Panc1 (cell line): ENCODE measurements at regions not wholly inside any gene's neighbourhood (a gene's known extent, or its start where the extent isn't known, plus 50 kb on each side); places are given as distances from the start of the nearest gene placed in this dataset.
"Not testable (repeated sequence)": the region's sequence is repeated elsewhere in the genome, so short reads cannot be mapped to it uniquely, and the experiment has no call there.

Experiments used
- ATAC-seq: fragments of 200-7000 bp; cut with Tn5 transposase; 2 replicates; pipeline ENCODE4 v1.9.1; 2020; ENCODE audit warnings: mild to moderate bottlenecking, moderate library complexity
- BruUV-seq: library from RNA; stranded (reverse); fragments of 400-500 nt; replicated peaks from 2 replicates; lab custom pipeline; 2021; lab: Mats Ljungman, UMichigan
- CTCF ChIA-PET: fragments of 300-600 bp; sonication (Branson Sonifier 250); formaldehyde crosslinking; loops from one replicate; lab custom pipeline; 2022; ENCODE audit warnings: antibody characterized with exemption; lab: Charles Lee
- POLR2A ChIA-PET: fragments of 300-600 bp; sonication (Branson Sonifier 250); formaldehyde crosslinking; loops from one replicate; lab custom pipeline; 2022; ENCODE audit warnings: antibody characterized with exemption; lab: Charles Lee
- DNase-seq: peaks from one replicate; pipeline ENCODE4 v3.0.0-alpha.2; 2010; ENCODE audit warnings: low read depth, low spot score
- H3K27ac ChIP-seq: 2 replicates; pipeline ENCODE4 v1.5.1; 2011; ENCODE audit warnings: mild to moderate bottlenecking, low read length, inconsistent platforms
- H3K27me3 ChIP-seq: fragments of 200-500 bp; sonication (Bioruptor generic); 2 replicates; pipeline ENCODE4 v1.6.0; 2014; ENCODE audit warnings: low read length, inconsistent platforms; ENCODE audit not compliant: control insufficient read depth, insufficient read depth
- H3K36me3 ChIP-seq: fragments of 200-500 bp; sonication (Bioruptor generic); 2 replicates; pipeline ENCODE4 v1.5.1; 2014; ENCODE audit warnings: inconsistent platforms, mild to moderate bottlenecking, low read length, moderate library complexity; ENCODE audit not compliant: control insufficient read depth, insufficient read depth
- H3K4me1 ChIP-seq: 2 replicates; pipeline ENCODE4 v1.5.1; 2011; ENCODE audit warnings: inconsistent platforms, mild to moderate bottlenecking, low read length, moderate library complexity; ENCODE audit not compliant: control insufficient read depth, insufficient read depth
- H3K4me3 ChIP-seq, 2 experiments: 2 replicates each; pipeline ENCODE4 v1.5.1; 2011 to 2012; ENCODE audit warnings: low read depth in 2 of 2, low read length in 2 of 2, mild to moderate bottlenecking in 2 of 2, inconsistent platforms in 1 of 2, moderate library complexity in 1 of 2
- H3K9me3 ChIP-seq: fragments of 200-500 bp; sonication (Bioruptor generic); 2 replicates; pipeline ENCODE4 v1.5.1; 2014; ENCODE audit warnings: low read depth, mild to moderate bottlenecking, inconsistent platforms, low read length, moderate library complexity; ENCODE audit not compliant: control insufficient read depth, insufficient read depth
- POLR2AphosphoS5 ChIP-seq: IDR thresholded peaks from 2 replicates; pipeline ENCODE4 v1.6.1; 2012; ENCODE audit warnings: mild to moderate bottlenecking, low read depth, low read length, moderate library complexity
- SIN3A ChIP-seq: IDR thresholded peaks from 2 replicates; pipeline ENCODE4 v1.6.1; 2012; ENCODE audit warnings: low read depth, mild to moderate bottlenecking, low read length, moderate library complexity, borderline replicate concordance; ENCODE audit not compliant: insufficient read depth
- TCF7L2 ChIP-seq: IDR thresholded peaks from 2 replicates; pipeline ENCODE4 v1.6.1; 2011; ENCODE audit warnings: mild to moderate bottlenecking, low read depth, low read length, inconsistent platforms
- in situ Hi-C: cut with HindIII; loops from 2 replicates; pipeline ENCODE4 v1.10.0; 2016; ENCODE audit warnings: low sequenced_read_pairs, low pct_unique_long_range_greater_than_20kb
- intact Hi-C: fragments of 100-400 bp; cut with micrococcal nuclease; formaldehyde crosslinking; loops from one replicate; pipeline ENCODE4 v1.10.0; 2022; ENCODE audit not compliant: unreplicated experiment
- TF ChIP-seq, protein P1 (sequence below): fragments of 450-650 bp; IDR thresholded peaks from 2 replicates; pipeline ENCODE4 v1.5.1; 2017; ENCODE audit warnings: mild to moderate bottlenecking
- TF ChIP-seq, protein P2 (sequence below), 2 experiments: IDR thresholded peaks; 2 replicates each; pipeline ENCODE4 v1.6.1; 2011 to 2012; ENCODE audit warnings: low read depth in 2 of 2, control low read depth in 1 of 2, low read length in 1 of 2, mild to moderate bottlenecking in 1 of 2, moderate library complexity in 1 of 2; ENCODE audit not compliant: insufficient read depth in 1 of 2

DNA sequence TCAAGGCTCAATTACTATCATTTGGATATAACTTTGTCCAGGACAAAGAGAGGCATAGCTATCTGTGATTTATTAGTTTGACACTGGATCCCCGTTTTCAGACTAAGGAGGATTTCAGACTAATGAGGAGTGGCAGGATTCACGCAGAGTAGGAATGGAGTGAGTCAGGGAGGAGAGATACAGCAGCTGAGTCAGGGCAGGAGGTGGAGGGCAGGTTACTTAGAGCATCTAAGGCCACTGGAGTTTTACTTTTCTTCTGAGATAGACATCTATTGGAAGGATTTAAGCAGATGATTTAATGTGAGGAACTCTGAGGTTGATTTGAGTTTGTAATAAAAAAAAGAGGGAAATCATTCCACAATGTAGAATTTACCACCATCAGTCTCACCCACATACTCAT, 110.6 kb downstream of the RPIA start:
- in situ Hi-C loops, CTCF ChIA-PET, H3K27me3 ChIP-seq, H3K9me3 ChIP-seq, H3K4me3 ChIP-seq, BruUV-seq, POLR2A ChIA-PET, H3K4me1 ChIP-seq, H3K36me3 ChIP-seq, DNase-seq, ATAC-seq, H3K27ac ChIP-seq, intact Hi-C loops: not testable (repeated sequence)

DNA sequence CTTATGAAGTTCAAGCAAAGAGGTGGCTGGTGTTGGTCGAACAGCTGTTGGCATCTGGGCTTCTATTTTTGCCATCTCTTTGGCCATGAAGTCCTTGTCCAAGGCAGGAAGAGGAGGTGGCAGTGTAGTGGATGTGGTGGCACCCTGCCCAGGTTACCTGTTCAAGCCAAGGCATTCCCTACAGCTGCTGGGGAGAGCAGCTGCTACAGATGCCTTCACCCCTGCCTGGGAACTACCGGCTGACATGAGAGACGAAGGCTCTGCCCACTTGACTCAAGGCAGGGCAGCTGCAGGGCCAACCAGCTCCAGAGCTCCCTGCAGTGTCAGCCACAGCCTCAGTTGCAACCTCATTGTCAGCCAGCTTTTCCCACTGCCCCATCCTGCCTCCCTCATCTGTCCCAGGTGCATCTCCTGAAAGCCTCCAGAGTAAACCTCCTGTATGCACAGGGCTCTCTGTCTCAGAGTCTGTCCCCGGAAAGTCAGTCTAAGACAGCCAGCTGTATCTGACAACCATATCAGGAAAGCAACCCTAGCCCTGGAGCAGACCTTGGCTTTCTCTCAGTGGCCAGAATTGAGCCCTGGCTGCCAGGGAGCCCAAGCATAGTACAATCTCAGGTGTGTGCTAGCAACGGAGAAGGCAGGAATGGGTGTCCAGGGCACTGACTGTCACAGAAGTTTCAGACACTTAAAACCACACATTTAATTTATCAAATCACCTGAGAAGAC, 115.9 kb downstream of the RPIA start:
- Histone ChIP-seq H3K36me3 (no peaks in the 10 kb centered on the region), H3K27me3 (no peaks in the 10 kb centered on the region; the same call in 1 of the 2 replicates), H3K27ac (no peak overlapping the region), H3K4me1 (no peaks in the 10 kb centered on the region), H3K4me3 (no peak overlapping the region), H3K9me3 (no peaks in the 10 kb centered on the region)
- ChIA-PET POLR2A (no interaction called here), CTCF (no interaction called here)
- no peak for DNase-seq
- ATAC-seq = no peak
- in situ Hi-C loops (no loop called here), intact Hi-C loops (no loop called here)
- no TSS peak for BruUV-seq
- TF ChIP-seq TCF7L2 (no peak), SIN3A (no peak), POLR2AphosphoS5 (no peak)
- TF ChIP-seq, protein P1, sequence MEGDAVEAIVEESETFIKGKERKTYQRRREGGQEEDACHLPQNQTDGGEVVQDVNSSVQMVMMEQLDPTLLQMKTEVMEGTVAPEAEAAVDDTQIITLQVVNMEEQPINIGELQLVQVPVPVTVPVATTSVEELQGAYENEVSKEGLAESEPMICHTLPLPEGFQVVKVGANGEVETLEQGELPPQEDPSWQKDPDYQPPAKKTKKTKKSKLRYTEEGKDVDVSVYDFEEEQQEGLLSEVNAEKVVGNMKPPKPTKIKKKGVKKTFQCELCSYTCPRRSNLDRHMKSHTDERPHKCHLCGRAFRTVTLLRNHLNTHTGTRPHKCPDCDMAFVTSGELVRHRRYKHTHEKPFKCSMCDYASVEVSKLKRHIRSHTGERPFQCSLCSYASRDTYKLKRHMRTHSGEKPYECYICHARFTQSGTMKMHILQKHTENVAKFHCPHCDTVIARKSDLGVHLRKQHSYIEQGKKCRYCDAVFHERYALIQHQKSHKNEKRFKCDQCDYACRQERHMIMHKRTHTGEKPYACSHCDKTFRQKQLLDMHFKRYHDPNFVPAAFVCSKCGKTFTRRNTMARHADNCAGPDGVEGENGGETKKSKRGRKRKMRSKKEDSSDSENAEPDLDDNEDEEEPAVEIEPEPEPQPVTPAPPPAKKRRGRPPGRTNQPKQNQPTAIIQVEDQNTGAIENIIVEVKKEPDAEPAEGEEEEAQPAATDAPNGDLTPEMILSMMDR = no peak
- TF ChIP-seq, protein P2, sequence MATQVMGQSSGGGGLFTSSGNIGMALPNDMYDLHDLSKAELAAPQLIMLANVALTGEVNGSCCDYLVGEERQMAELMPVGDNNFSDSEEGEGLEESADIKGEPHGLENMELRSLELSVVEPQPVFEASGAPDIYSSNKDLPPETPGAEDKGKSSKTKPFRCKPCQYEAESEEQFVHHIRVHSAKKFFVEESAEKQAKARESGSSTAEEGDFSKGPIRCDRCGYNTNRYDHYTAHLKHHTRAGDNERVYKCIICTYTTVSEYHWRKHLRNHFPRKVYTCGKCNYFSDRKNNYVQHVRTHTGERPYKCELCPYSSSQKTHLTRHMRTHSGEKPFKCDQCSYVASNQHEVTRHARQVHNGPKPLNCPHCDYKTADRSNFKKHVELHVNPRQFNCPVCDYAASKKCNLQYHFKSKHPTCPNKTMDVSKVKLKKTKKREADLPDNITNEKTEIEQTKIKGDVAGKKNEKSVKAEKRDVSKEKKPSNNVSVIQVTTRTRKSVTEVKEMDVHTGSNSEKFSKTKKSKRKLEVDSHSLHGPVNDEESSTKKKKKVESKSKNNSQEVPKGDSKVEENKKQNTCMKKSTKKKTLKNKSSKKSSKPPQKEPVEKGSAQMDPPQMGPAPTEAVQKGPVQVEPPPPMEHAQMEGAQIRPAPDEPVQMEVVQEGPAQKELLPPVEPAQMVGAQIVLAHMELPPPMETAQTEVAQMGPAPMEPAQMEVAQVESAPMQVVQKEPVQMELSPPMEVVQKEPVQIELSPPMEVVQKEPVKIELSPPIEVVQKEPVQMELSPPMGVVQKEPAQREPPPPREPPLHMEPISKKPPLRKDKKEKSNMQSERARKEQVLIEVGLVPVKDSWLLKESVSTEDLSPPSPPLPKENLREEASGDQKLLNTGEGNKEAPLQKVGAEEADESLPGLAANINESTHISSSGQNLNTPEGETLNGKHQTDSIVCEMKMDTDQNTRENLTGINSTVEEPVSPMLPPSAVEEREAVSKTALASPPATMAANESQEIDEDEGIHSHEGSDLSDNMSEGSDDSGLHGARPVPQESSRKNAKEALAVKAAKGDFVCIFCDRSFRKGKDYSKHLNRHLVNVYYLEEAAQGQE (IDR thresholded peaks at IDR 0.05; ENCODE audit: insufficient read depth in 1 of 2, low read depth in 2 of 2, low read length in 1 of 2) = no peak

DNA sequence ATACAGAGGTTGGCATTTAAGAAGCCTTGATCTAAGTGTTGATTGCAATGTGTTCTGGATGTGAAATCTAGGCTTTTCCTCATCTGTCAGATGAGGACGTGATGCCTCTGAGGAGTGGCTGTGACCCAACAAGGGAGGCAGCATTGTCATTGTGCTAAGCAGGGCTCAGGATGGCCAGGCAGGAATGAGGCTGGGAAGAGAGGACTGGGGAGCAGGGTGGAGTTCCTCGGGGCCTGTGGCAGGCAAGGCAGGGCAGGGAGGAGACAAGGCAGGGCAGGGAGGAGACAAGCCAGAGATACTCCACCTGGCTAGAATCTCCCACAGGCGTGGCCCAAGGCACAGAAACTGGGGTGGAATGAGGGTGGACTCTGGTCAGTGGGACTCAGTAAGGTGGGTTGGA, 116.6 kb downstream of the RPIA start:
- Histone ChIP-seq H3K9me3 (no peaks in the 10 kb centered on the region), H3K36me3 (no peaks in the 10 kb centered on the region), H3K27ac (no peak overlapping the region), H3K27me3 (no peaks in the 10 kb centered on the region; the same call in 1 of the 2 replicates), H3K4me3 (no peak overlapping the region), H3K4me1 (no peaks in the 10 kb centered on the region)
- CTCF ChIA-PET = no interaction called here
- no peak for TF ChIP-seq TCF7L2
- TF ChIP-seq, protein P1 = no peak
- TF ChIP-seq, protein P2 (IDR thresholded peaks at IDR 0.05; ENCODE audit: insufficient read depth in 1 of 2, low read depth in 2 of 2, low read length in 1 of 2) = no peak
- no peak for TF ChIP-seq SIN3A
- TF ChIP-seq POLR2AphosphoS5 = no peak
- intact Hi-C loops = no loop called here
- in situ Hi-C loops = no loop called here
- DNase-seq = no peak
- ATAC-seq = no peak
- POLR2A ChIA-PET = no interaction called here
- BruUV-seq = no TSS peak
